ENCODE measurements at regions not wholly inside any gene's neighbourhood (a gene's known extent, or its start where the extent isn't known, plus 50 kb on each side); places are given as distances from the start of the nearest gene placed in this dataset.

DNA sequence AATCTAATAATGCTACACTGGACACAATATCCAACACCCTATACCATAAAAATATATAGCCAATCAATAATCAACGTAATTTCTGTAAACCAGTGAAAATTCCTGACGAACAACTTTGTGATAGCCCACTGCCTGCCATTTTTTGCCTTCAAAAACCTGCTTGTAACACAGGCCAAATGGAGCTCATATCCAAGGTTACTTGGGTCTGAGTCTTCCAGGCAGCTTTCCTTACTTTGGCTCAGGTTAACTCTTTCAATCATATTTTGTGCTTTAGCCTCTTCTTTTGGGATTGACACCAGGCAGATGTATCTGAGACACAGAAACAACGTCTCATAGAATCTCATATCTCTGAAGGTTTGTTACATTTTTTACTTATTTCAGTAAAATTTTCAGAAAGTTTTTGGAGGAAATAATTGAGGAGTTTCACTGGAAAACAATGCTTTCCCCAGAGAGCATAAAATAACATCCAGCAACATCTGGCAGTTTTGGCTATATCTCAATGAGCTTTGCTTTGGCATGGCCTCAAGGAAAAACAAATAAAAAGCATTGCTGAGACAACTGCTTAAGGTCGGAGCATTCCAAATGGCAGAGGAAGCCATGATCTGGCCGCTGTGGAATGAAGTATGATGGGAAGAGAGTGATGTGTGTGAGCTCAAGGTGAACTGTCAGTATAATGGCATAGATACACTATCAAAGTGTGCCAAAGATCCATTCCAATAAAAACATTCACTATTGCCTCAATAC lies 162.9 kb upstream of the SPIN4 start:
- Histone ChIP-seq H3K27ac (peak overlapping the region in 4 of 12 donors; percentile 5 to 56 (median 30)), H3K36me3 (no peaks in the 10 kb centered on the region), H3K27me3 (no peaks in the 10 kb centered on the region), H3K9me3 (no peaks in the 10 kb centered on the region), H3K4me1 (peaks cover 0 to 37% (median 2%) of the 10 kb centered on the region in 12 donors), H3K4me3 (no peak overlapping the region)
- 40 to 59% (median 46%) methylated on average over 5 of the region's 5 CpGs for WGBS, 4 donors
- DNase-seq: peak in 3 of 5 donors; percentile 20 to 29 (median 28)
- intact Hi-C loops (cut with DNase I): no loop called here
- TF ChIP-seq POLR2A (IDR thresholded peaks at IDR 0.05): no peak
- TF ChIP-seq, protein P1, sequence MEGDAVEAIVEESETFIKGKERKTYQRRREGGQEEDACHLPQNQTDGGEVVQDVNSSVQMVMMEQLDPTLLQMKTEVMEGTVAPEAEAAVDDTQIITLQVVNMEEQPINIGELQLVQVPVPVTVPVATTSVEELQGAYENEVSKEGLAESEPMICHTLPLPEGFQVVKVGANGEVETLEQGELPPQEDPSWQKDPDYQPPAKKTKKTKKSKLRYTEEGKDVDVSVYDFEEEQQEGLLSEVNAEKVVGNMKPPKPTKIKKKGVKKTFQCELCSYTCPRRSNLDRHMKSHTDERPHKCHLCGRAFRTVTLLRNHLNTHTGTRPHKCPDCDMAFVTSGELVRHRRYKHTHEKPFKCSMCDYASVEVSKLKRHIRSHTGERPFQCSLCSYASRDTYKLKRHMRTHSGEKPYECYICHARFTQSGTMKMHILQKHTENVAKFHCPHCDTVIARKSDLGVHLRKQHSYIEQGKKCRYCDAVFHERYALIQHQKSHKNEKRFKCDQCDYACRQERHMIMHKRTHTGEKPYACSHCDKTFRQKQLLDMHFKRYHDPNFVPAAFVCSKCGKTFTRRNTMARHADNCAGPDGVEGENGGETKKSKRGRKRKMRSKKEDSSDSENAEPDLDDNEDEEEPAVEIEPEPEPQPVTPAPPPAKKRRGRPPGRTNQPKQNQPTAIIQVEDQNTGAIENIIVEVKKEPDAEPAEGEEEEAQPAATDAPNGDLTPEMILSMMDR (IDR thresholded peaks at IDR 0.05): no peak
- peak; percentile 32 to 86 (median 72) for ATAC-seq

- Histone ChIP-seq H3K9me3 (no peaks in the 10 kb centered on the region), H3K27me3 (no peaks in the 10 kb centered on the region), H3K4me1 (peaks cover 0 to 37% (median 2%) of the 10 kb centered on the region in 12 donors), H3K27ac (no peak overlapping the region), H3K4me3 (no peak overlapping the region), H3K36me3 (no peaks in the 10 kb centered on the region)
- TF ChIP-seq, protein P1 (IDR thresholded peaks at IDR 0.05): no peak
- no peak for TF ChIP-seq POLR2A (IDR thresholded peaks at IDR 0.05)
- 84 to 98% (median 93%) methylated on average over 3 of the region's 3 CpGs for WGBS, 4 donors
- intact Hi-C loops (cut with DNase I): no loop called here
- DNase-seq: no peak
- ATAC-seq: no peak
These were observed 160.2 kb upstream of the SPIN4 start for GRCh38 chrX:63511361-63511760.

GRCh38 chrX:63508668-63509067 lies 157.5 kb upstream of the SPIN4 start:
- Histone ChIP-seq H3K4me1 (peaks cover 0 to 11% (median 0%) of the 10 kb centered on the region in 12 donors), H3K36me3 (no peaks in the 10 kb centered on the region), H3K9me3 (no peaks in the 10 kb centered on the region), H3K4me3 (no peak overlapping the region), H3K27me3 (no peaks in the 10 kb centered on the region), H3K27ac (no peak overlapping the region)
- no peak for ATAC-seq
- TF ChIP-seq, protein P1 (IDR thresholded peaks at IDR 0.05): no peak
- TF ChIP-seq POLR2A (IDR thresholded peaks at IDR 0.05): no peak
- intact Hi-C loops (cut with DNase I): loop anchor here in 1 of 10 donors (10.0 kb wide), 1 partner anchor 154 kb away; the partner anchor contains the start of gene SPIN4
- no peak for DNase-seq
- WGBS, 4 donors: 78 to 98% (median 88%) methylated on average over 5 of the region's 5 CpGs

- Histone ChIP-seq H3K27me3 (no peaks in the 10 kb centered on the region), H3K36me3 (no peaks in the 10 kb centered on the region), H3K4me3 (no peak overlapping the region), H3K4me1 (peaks cover 0 to 7% (median 0%) of the 10 kb centered on the region in 12 donors), H3K9me3 (no peaks in the 10 kb centered on the region), H3K27ac (no peak overlapping the region)
- TF ChIP-seq, protein P1 (IDR thresholded peaks at IDR 0.05): peak in 8 of 12 donors; percentile 9 to 46 (median 33)
- no peak for TF ChIP-seq POLR2A (IDR thresholded peaks at IDR 0.05)
- DNase-seq: no peak
- intact Hi-C loops (cut with DNase I): loop anchor here in 1 of 10 donors (10.0 kb wide), 1 partner anchor 152 kb away; the partner anchor contains the start of gene SPIN4
- peak in 3 of 4 donors; percentile 42 to 62 (median 54) for ATAC-seq
- WGBS, 4 donors: 60 to 100% (median 89%) methylated on average over 1 of the region's 1 CpG
These were observed 155.2 kb upstream of the SPIN4 start for GRCh38 chrX:63506320-63506719.
